Stimulated activated CD4-positive, alpha-beta T cell treated with anti-CD3 and anti-CD28 coated beads, TNF-alpha, amount 100 ng/mL, for 48 hours (primary cell): ENCODE measurements at regions not wholly inside any gene's neighbourhood (a gene's known extent, or its start where the extent isn't known, plus 50 kb on each side); places are given as distances from the start of the nearest gene placed in this dataset.
"Not testable (repeated sequence)": the region's sequence is repeated elsewhere in the genome, so short reads cannot be mapped to it uniquely, and the experiment has no call there.

ENCODE experiments used
- DNase-seq, 3 donors: peaks; one replicate each; pipeline ENCODE4 v3.0.0-alpha.2; 2020; ENCODE audit warnings: low read depth in 3 of 3

- not testable (repeated sequence) for DNase-seq
Measured at GRCh38 chr5:2151301-2151888, 268.7 kb upstream of the IRX4 start.

GRCh38 chr5:2149195-2149539, 266.4 kb upstream of the IRX4 start:
- DNase-seq = no peak

GRCh38 chr5:2148312-2149194, 265.8 kb upstream of the IRX4 start:
- DNase-seq = no peak

GRCh38 chr5:2147504-2148311, 265.0 kb upstream of the IRX4 start:
- DNase-seq = no peak

GRCh38 chr5:2143646-2144353, 261.1 kb upstream of the IRX4 start:
- DNase-seq = no peak

- no peak for DNase-seq
Measured at GRCh38 chr5:2143088-2143487, 260.4 kb upstream of the IRX4 start.

GRCh38 chr5:2142456-2142954, 259.8 kb upstream of the IRX4 start:
- no peak for DNase-seq

GRCh38 chr5:2141254-2142000, 258.7 kb upstream of the IRX4 start:
- no peak for DNase-seq

- no peak for DNase-seq
Measured at GRCh38 chr5:2140501-2141175, 257.9 kb upstream of the IRX4 start.

GRCh38 chr5:2139478-2139877, 256.8 kb upstream of the IRX4 start:
- no peak for DNase-seq

- DNase-seq = no peak
Measured at GRCh38 chr5:2138896-2139295, 256.2 kb upstream of the IRX4 start.

- DNase-seq = no peak
Measured at GRCh38 chr5:2137444-2138050, 254.8 kb upstream of the IRX4 start.

GRCh38 chr5:2136728-2137333, 254.1 kb upstream of the IRX4 start:
- no peak for DNase-seq

- no peak for DNase-seq
Measured at GRCh38 chr5:2135833-2136232, 253.1 kb upstream of the IRX4 start.

- DNase-seq = no peak
Measured at GRCh38 chr5:2135354-2135753, 252.6 kb upstream of the IRX4 start.

GRCh38 chr5:2134543-2135292, 252.0 kb upstream of the IRX4 start:
- DNase-seq = no peak

- DNase-seq = no peak
Measured at GRCh38 chr5:2133936-2134335, 251.2 kb upstream of the IRX4 start.

GRCh38 chr5:2133080-2133479, 250.4 kb upstream of the IRX4 start:
- no peak for DNase-seq

- DNase-seq = no peak
Measured at GRCh38 chr5:2132497-2132847, 249.7 kb upstream of the IRX4 start.
